Mesodermal cell (in vitro differentiated cells): ENCODE measurements at regions not wholly inside any gene's neighbourhood (a gene's known extent, or its start where the extent isn't known, plus 50 kb on each side); places are given as distances from the start of the nearest gene placed in this dataset.

Source experiments
- H3K27ac ChIP-seq: 2 replicates; pipeline ENCODE4 v1.7.0; 2013; ENCODE audit warnings: mild to moderate bottlenecking, low read depth, low read length, moderate library complexity; ENCODE audit not compliant: severe bottlenecking
- H3K36me3 ChIP-seq: 2 replicates; pipeline ENCODE4 v1.7.1; 2013; ENCODE audit warnings: mild to moderate bottlenecking, low read length, moderate library complexity; ENCODE audit not compliant: control insufficient read depth, insufficient read depth
- H3K4me1 ChIP-seq: one replicate; pipeline ENCODE4 v1.7.1; 2013; ENCODE audit warnings: mild to moderate bottlenecking, low read length; ENCODE audit not compliant: insufficient read depth, control insufficient read depth, poor library complexity, severe bottlenecking
- H3K4me3 ChIP-seq: 2 replicates; pipeline ENCODE4 v1.7.0; 2013; ENCODE audit warnings: low read length, control low read depth, mild to moderate bottlenecking; ENCODE audit not compliant: insufficient read depth, poor library complexity, severe bottlenecking; ENCODE audit errors: extremely low read depth
- H3K9me3 ChIP-seq: 2 replicates; pipeline ENCODE4 v1.7.1; 2013; ENCODE audit warnings: mild to moderate bottlenecking, low read length, moderate library complexity; ENCODE audit not compliant: control insufficient read depth
- WGBS, 2 experiments: methylation state at CpG; one replicate each; pipeline ENCODE4 v1.1.5; 2013; ENCODE audit warnings: missing lambda C conversion rate in 2 of 2; ENCODE audit not compliant: insufficient coverage in 2 of 2; 5-methylcytosine and 5-hydroxymethylcytosine counted together

- H3K27ac ChIP-seq: peak overlapping the region; percentile 85
- no peak overlapping the region for H3K4me3 ChIP-seq
- 61 to 62% methylated on average over 8 of the region's 8 CpGs for WGBS, 2 experiments
Observed at GRCh38 chr4:4641254-4641653, 99.4 kb upstream of the STX18 start.

GRCh38 chr4:4640692-4641091, 98.8 kb upstream of the STX18 start:
- H3K27ac ChIP-seq: peak overlapping the region; percentile 85
- 16 to 23% methylated on average over 9 to 10 of the region's 10 CpGs for whole genome bisulfite sequencing, 2 experiments
- no peak overlapping the region for H3K4me3 ChIP-seq

More at GRCh38 chr4:4641254-4641653, 99.4 kb upstream of the STX18 start:
- no peaks in the 10 kb centered on the region for H3K36me3 ChIP-seq
- no peaks in the 10 kb centered on the region for H3K9me3 ChIP-seq
- H3K4me1 ChIP-seq: peaks cover 51% of the 10 kb centered on the region

GRCh38 chr4:4639370-4639769, 97.5 kb upstream of the STX18 start:
- H3K4me3 ChIP-seq: no peak overlapping the region
- no peaks in the 10 kb centered on the region for H3K36me3 ChIP-seq
- H3K4me1 ChIP-seq: peaks cover 40% of the 10 kb centered on the region
- WGBS, 2 experiments: 40 to 60% methylated on average over 1 of the region's 3 CpGs
- H3K27ac ChIP-seq: no peak overlapping the region
- no peaks in the 10 kb centered on the region for H3K9me3 ChIP-seq

More at GRCh38 chr4:4640692-4641091, 98.8 kb upstream of the STX18 start:
- no peaks in the 10 kb centered on the region for H3K36me3 ChIP-seq
- peaks cover 45% of the 10 kb centered on the region for H3K4me1 ChIP-seq
- H3K9me3 ChIP-seq: no peaks in the 10 kb centered on the region

- peaks cover 24% of the 10 kb centered on the region for H3K4me1 ChIP-seq
- H3K36me3 ChIP-seq: no peaks in the 10 kb centered on the region
- 90 to 94% methylated on average over 5 of the region's 5 CpGs for WGBS, 2 experiments
- H3K4me3 ChIP-seq: no peak overlapping the region
- no peak overlapping the region for H3K27ac ChIP-seq
- no peaks in the 10 kb centered on the region for H3K9me3 ChIP-seq
Observed at GRCh38 chr4:4637710-4638109, 95.9 kb upstream of the STX18 start.

- no peak overlapping the region for H3K27ac ChIP-seq
- H3K36me3 ChIP-seq: no peaks in the 10 kb centered on the region
- no peak overlapping the region for H3K4me3 ChIP-seq
- H3K9me3 ChIP-seq: no peaks in the 10 kb centered on the region
- H3K4me1 ChIP-seq: no peaks in the 10 kb centered on the region
- 93 to 96% methylated on average over 2 of the region's 3 CpGs for WGBS, 2 experiments
Observed at GRCh38 chr4:4633431-4633830, 91.6 kb upstream of the STX18 start.

GRCh38 chr4:4631150-4631549, 89.3 kb upstream of the STX18 start:
- H3K27ac ChIP-seq: no peak overlapping the region

GRCh38 chr4:4627906-4628305, 86.1 kb upstream of the STX18 start:
- Histone ChIP-seq H3K4me3 (no peak overlapping the region), H3K4me1 (peaks cover 9% of the 10 kb centered on the region), H3K9me3 (no peaks in the 10 kb centered on the region), H3K36me3 (no peaks in the 10 kb centered on the region), H3K27ac (no peak overlapping the region)
- 72 to 81% methylated on average over 2 of the region's 2 CpGs for WGBS, 2 experiments

More at GRCh38 chr4:4631150-4631549, 89.3 kb upstream of the STX18 start:
- Histone ChIP-seq H3K4me1 (peaks cover 6% of the 10 kb centered on the region), H3K4me3 (no peak overlapping the region), H3K36me3 (no peaks in the 10 kb centered on the region), H3K9me3 (no peaks in the 10 kb centered on the region)

GRCh38 chr4:4627111-4627510, 85.3 kb upstream of the STX18 start:
- no peak overlapping the region for H3K27ac ChIP-seq
- peaks cover 9% of the 10 kb centered on the region for H3K4me1 ChIP-seq
- no peak overlapping the region for H3K4me3 ChIP-seq
- H3K9me3 ChIP-seq: no peaks in the 10 kb centered on the region
- no peaks in the 10 kb centered on the region for H3K36me3 ChIP-seq
- 74% methylated on average over 3 of the region's 4 CpGs; no CpG with 5 or more reads in 1 of the 2 experiments for WGBS, 2 experiments

GRCh38 chr4:4625488-4625887, 83.6 kb upstream of the STX18 start:
- no peak overlapping the region for H3K4me3 ChIP-seq
- peaks cover 9% of the 10 kb centered on the region for H3K4me1 ChIP-seq
- no peak overlapping the region for H3K27ac ChIP-seq
- H3K36me3 ChIP-seq: no peaks in the 10 kb centered on the region
- WGBS, 2 experiments: 92 to 98% methylated on average over 5 of the region's 5 CpGs
- H3K9me3 ChIP-seq: no peaks in the 10 kb centered on the region

- Histone ChIP-seq H3K9me3 (no peaks in the 10 kb centered on the region), H3K4me1 (peaks cover 9% of the 10 kb centered on the region), H3K36me3 (no peaks in the 10 kb centered on the region), H3K4me3 (no peak overlapping the region), H3K27ac (no peak overlapping the region)
- 84 to 90% methylated on average over 2 to 5 of the region's 7 CpGs for WGBS, 2 experiments
Observed at GRCh38 chr4:4624276-4624897, 82.5 kb upstream of the STX18 start.

GRCh38 chr4:4619821-4620220, 78.0 kb upstream of the STX18 start:
- WGBS, 2 experiments: 93 to 100% methylated on average over 1 to 4 of the region's 5 CpGs
- Histone ChIP-seq H3K36me3 (no peaks in the 10 kb centered on the region), H3K27ac (no peak overlapping the region)

More at GRCh38 chr4:4619821-4620220, 78.0 kb upstream of the STX18 start:
- H3K9me3 ChIP-seq: no peaks in the 10 kb centered on the region
- H3K4me1 ChIP-seq: no peaks in the 10 kb centered on the region
- no peak overlapping the region for H3K4me3 ChIP-seq
